ENCODE measurements at regions not wholly inside any gene's neighbourhood (a gene's known extent, or its start where the extent isn't known, plus 50 kb on each side); places are given as distances from the start of the nearest gene placed in this dataset.

- no peaks in the 10 kb centered on the region for H3K4me1 ChIP-seq (ENCODE audit: control insufficient read depth in 2 of 2, insufficient read depth in 2 of 2, low read length in 2 of 2)
- DNase-seq (no peak), ATAC-seq (no peak)
- H3K9me3 ChIP-seq (ENCODE audit: control insufficient read depth in 2 of 3, low read length in 3 of 3), result no peaks in the 10 kb centered on the region
- no peak overlapping the region for H3K4me3 ChIP-seq (ENCODE audit: low read length)
- Mint-ChIP-seq H3K9me3 (no peaks in the 10 kb centered on the region), H3K4me3 (no peak overlapping the region), H3K27ac (no peak overlapping the region), H3K36me3 (no peaks in the 10 kb centered on the region), H3K4me1 (no peaks in the 10 kb centered on the region), H3K27me3 (peaks cover 0 to 9% (median 5%) of the 10 kb centered on the region in 5 donors)
- peaks cover 0 to 3% of the 10 kb centered on the region in 2 donors for H3K27me3 ChIP-seq (ENCODE audit: control insufficient read depth in 2 of 2, insufficient read depth in 2 of 2, low read length in 2 of 2)
- H3K36me3 ChIP-seq (ENCODE audit: control insufficient read depth in 2 of 3, insufficient read depth in 3 of 3, low read length in 3 of 3), result no peaks in the 10 kb centered on the region
- POLR2A ChIA-PET, result no interaction called here
- CTCF ChIA-PET, result no interaction called here
- intact Hi-C loops (cut with micrococcal nuclease), result no loop called here
- H3K27ac ChIP-seq (ENCODE audit: low read depth, low read length), result no peak overlapping the region
Measured at GRCh38 chr14:56512521-56512920, 67.1 kb upstream of the TMEM260 start.

GRCh38 chr14:56514663-56515371 is 64.8 kb upstream of the TMEM260 start:
- ChIA-PET POLR2A (no interaction called here), CTCF (no interaction called here)

GRCh38 chr14:56515739-56516138 is 63.9 kb upstream of the TMEM260 start:
- no peaks in the 10 kb centered on the region for H3K9me3 ChIP-seq (ENCODE audit: control insufficient read depth in 2 of 3, low read length in 3 of 3)
- Mint-ChIP-seq H3K4me3 (no peak overlapping the region), H3K27ac (no peak overlapping the region), H3K36me3 (no peaks in the 10 kb centered on the region), H3K9me3 (no peaks in the 10 kb centered on the region), H3K4me1 (no peaks in the 10 kb centered on the region), H3K27me3 (peaks cover 8 to 22% (median 11%) of the 10 kb centered on the region in 5 donors)
- ChIA-PET POLR2A (no interaction called here), CTCF (interaction anchor here (0.6 kb wide), 1 partner anchor 1426 kb away, joined by 3 read pairs; no protein-coding TSS in a partner anchor)
- peaks cover 0 to 9% of the 10 kb centered on the region in 2 donors for H3K27me3 ChIP-seq (ENCODE audit: control insufficient read depth in 2 of 2, insufficient read depth in 2 of 2, low read length in 2 of 2)
- no peaks in the 10 kb centered on the region for H3K36me3 ChIP-seq (ENCODE audit: control insufficient read depth in 2 of 3, insufficient read depth in 3 of 3, low read length in 3 of 3)
- no peak for ATAC-seq
- no peaks in the 10 kb centered on the region for H3K4me1 ChIP-seq (ENCODE audit: control insufficient read depth in 2 of 2, insufficient read depth in 2 of 2, low read length in 2 of 2)
- H3K27ac ChIP-seq (ENCODE audit: low read depth, low read length), result no peak overlapping the region
- intact Hi-C loops (cut with micrococcal nuclease), result no loop called here
- H3K4me3 ChIP-seq (ENCODE audit: low read length), result no peak overlapping the region
- no peak for DNase-seq

More at GRCh38 chr14:56514663-56515371, 64.8 kb upstream of the TMEM260 start:
- DNase-seq, result no peak
- Mint-ChIP-seq H3K4me1 (no peaks in the 10 kb centered on the region), H3K4me3 (no peak overlapping the region), H3K27ac (no peak overlapping the region), H3K9me3 (no peaks in the 10 kb centered on the region), H3K36me3 (no peaks in the 10 kb centered on the region), H3K27me3 (peaks cover 8 to 15% (median 9%) of the 10 kb centered on the region in 5 donors)
- Histone ChIP-seq H3K36me3 (ENCODE audit: control insufficient read depth in 2 of 3, insufficient read depth in 3 of 3, low read length in 3 of 3) (no peaks in the 10 kb centered on the region), H3K4me3 (ENCODE audit: low read length) (no peak overlapping the region), H3K4me1 (ENCODE audit: control insufficient read depth in 2 of 2, insufficient read depth in 2 of 2, low read length in 2 of 2) (no peaks in the 10 kb centered on the region), H3K9me3 (ENCODE audit: control insufficient read depth in 2 of 3, low read length in 3 of 3) (no peaks in the 10 kb centered on the region), H3K27ac (ENCODE audit: low read depth, low read length) (no peak overlapping the region), H3K27me3 (ENCODE audit: control insufficient read depth in 2 of 2, insufficient read depth in 2 of 2, low read length in 2 of 2) (peaks cover 0 to 7% of the 10 kb centered on the region in 2 donors)
- ATAC-seq, result no peak
- intact Hi-C loops (cut with micrococcal nuclease), result no loop called here

GRCh38 chr14:56522403-56522802 is 57.2 kb upstream of the TMEM260 start:
- Mint-ChIP-seq H3K9me3 (no peaks in the 10 kb centered on the region), H3K36me3 (no peaks in the 10 kb centered on the region), H3K27ac (no peak overlapping the region), H3K4me3 (no peak overlapping the region), H3K4me1 (peaks cover 0 to 2% (median 0%) of the 10 kb centered on the region in 7 donors), H3K27me3 (peaks cover 21 to 60% (median 31%) of the 10 kb centered on the region in 5 donors)
- intact Hi-C loops (cut with micrococcal nuclease), result no loop called here
- CTCF ChIA-PET, result no interaction called here
- Histone ChIP-seq H3K9me3 (ENCODE audit: control insufficient read depth in 2 of 3, low read length in 3 of 3) (no peaks in the 10 kb centered on the region), H3K4me1 (ENCODE audit: control insufficient read depth in 2 of 2, insufficient read depth in 2 of 2, low read length in 2 of 2) (no peaks in the 10 kb centered on the region), H3K27me3 (ENCODE audit: control insufficient read depth in 2 of 2, insufficient read depth in 2 of 2, low read length in 2 of 2) (peaks cover 0 to 6% of the 10 kb centered on the region in 2 donors), H3K4me3 (ENCODE audit: low read length) (no peak overlapping the region), H3K27ac (ENCODE audit: low read depth, low read length) (no peak overlapping the region), H3K36me3 (ENCODE audit: control insufficient read depth in 2 of 3, insufficient read depth in 3 of 3, low read length in 3 of 3) (no peaks in the 10 kb centered on the region)
- POLR2A ChIA-PET, result no interaction called here
- ATAC-seq (no peak), DNase-seq (no peak)

- Histone ChIP-seq H3K36me3 (ENCODE audit: control insufficient read depth in 2 of 3, insufficient read depth in 3 of 3, low read length in 3 of 3) (no peaks in the 10 kb centered on the region), H3K4me1 (ENCODE audit: control insufficient read depth in 2 of 2, insufficient read depth in 2 of 2, low read length in 2 of 2) (no peaks in the 10 kb centered on the region), H3K9me3 (ENCODE audit: control insufficient read depth in 2 of 3, low read length in 3 of 3) (no peaks in the 10 kb centered on the region), H3K4me3 (ENCODE audit: low read length) (no peak overlapping the region), H3K27me3 (ENCODE audit: control insufficient read depth in 2 of 2, insufficient read depth in 2 of 2, low read length in 2 of 2) (no peaks in the 10 kb centered on the region), H3K27ac (ENCODE audit: low read depth, low read length) (no peak overlapping the region)
- no peaks in the 10 kb centered on the region for H3K9me3 Mint-ChIP-seq
- no peak overlapping the region for H3K27ac Mint-ChIP-seq
- CTCF ChIA-PET, result no interaction called here
- POLR2A ChIA-PET, result no interaction called here
- DNase-seq (no peak), ATAC-seq (no peak)
- intact Hi-C loops (cut with micrococcal nuclease), result no loop called here
- H3K4me3 Mint-ChIP-seq, result no peak overlapping the region
- H3K36me3 Mint-ChIP-seq, result no peaks in the 10 kb centered on the region
- peaks cover 0 to 2% (median 0%) of the 10 kb centered on the region in 7 donors for H3K4me1 Mint-ChIP-seq
- H3K27me3 Mint-ChIP-seq, result peaks cover 16 to 43% (median 31%) of the 10 kb centered on the region in 5 donors
Measured at GRCh38 chr14:56524971-56525677, 54.5 kb upstream of the TMEM260 start.

- no peaks in the 10 kb centered on the region for H3K4me1 Mint-ChIP-seq
- no peak overlapping the region for H3K27ac Mint-ChIP-seq
- ATAC-seq (no peak), DNase-seq (no peak)
- CTCF ChIA-PET, result no interaction called here
- no peaks in the 10 kb centered on the region for H3K36me3 Mint-ChIP-seq
- H3K27me3 ChIP-seq (ENCODE audit: control insufficient read depth in 2 of 2, insufficient read depth in 2 of 2, low read length in 2 of 2), result no peaks in the 10 kb centered on the region
- peaks cover 6 to 31% (median 24%) of the 10 kb centered on the region in 5 donors for H3K27me3 Mint-ChIP-seq
- intact Hi-C loops (cut with micrococcal nuclease), result no loop called here
- H3K4me1 ChIP-seq (ENCODE audit: control insufficient read depth in 2 of 2, insufficient read depth in 2 of 2, low read length in 2 of 2), result no peaks in the 10 kb centered on the region
- H3K4me3 ChIP-seq (ENCODE audit: low read length), result no peak overlapping the region
- no peak overlapping the region for H3K27ac ChIP-seq (ENCODE audit: low read depth, low read length)
- no peaks in the 10 kb centered on the region for H3K36me3 ChIP-seq (ENCODE audit: control insufficient read depth in 2 of 3, insufficient read depth in 3 of 3, low read length in 3 of 3)
- no peaks in the 10 kb centered on the region for H3K9me3 Mint-ChIP-seq
- POLR2A ChIA-PET, result no interaction called here
- no peak overlapping the region for H3K4me3 Mint-ChIP-seq
- no peaks in the 10 kb centered on the region for H3K9me3 ChIP-seq (ENCODE audit: control insufficient read depth in 2 of 3, low read length in 3 of 3)
Measured at GRCh38 chr14:56528927-56529326, 50.7 kb upstream of the TMEM260 start.
